ENCODE measurements at regions not wholly inside any gene's neighbourhood (a gene's known extent, or its start where the extent isn't known, plus 50 kb on each side); places are given as distances from the start of the nearest gene placed in this dataset.

DNA sequence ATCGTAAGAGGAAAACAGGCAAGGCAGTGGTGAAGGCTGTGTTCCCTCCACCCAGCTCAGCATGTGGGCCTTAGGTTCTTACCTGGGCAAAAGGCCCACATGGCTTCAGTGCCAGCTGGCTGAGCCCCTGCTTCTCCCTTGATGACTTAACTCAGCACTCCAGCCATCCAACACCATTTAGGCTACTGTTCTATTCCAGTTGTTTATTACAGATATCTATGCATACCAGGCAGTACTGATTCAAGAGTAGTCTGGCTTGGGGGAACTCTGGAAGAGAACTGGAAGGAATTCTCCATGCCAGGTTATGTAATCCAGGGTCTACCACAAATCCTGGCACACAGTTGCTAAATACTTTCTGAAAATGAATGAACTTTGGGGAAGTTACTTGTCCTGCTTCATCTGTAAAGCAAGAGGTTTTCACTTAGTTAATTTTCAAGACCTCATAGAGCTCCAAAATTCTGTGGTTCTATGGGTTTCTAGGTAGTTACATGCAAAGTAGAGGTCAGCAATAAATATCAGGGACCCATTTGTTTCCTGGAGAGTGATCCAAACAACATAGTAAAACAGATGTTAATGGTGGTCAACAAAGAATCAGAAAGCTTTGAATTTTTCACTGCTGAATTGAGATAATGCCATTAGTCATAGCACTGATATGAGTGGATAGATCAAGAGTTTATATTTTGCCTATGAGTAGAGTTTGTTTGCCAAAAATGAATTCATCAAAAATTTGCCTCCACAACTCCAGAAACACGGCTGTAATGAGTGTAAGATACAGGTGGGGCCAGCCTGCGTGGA is 88.2 kb upstream of the OSMR start:
- DNase-seq (ENCODE audit: extremely low spot score) = no peak
- ChIA-PET POLR2A (no interaction called here), CTCF (interaction anchor here (2.4 kb wide), 1 partner anchor 10 kb away, joined by 5 read pairs; no protein-coding TSS in a partner anchor)
- TF ChIP-seq, protein P1, sequence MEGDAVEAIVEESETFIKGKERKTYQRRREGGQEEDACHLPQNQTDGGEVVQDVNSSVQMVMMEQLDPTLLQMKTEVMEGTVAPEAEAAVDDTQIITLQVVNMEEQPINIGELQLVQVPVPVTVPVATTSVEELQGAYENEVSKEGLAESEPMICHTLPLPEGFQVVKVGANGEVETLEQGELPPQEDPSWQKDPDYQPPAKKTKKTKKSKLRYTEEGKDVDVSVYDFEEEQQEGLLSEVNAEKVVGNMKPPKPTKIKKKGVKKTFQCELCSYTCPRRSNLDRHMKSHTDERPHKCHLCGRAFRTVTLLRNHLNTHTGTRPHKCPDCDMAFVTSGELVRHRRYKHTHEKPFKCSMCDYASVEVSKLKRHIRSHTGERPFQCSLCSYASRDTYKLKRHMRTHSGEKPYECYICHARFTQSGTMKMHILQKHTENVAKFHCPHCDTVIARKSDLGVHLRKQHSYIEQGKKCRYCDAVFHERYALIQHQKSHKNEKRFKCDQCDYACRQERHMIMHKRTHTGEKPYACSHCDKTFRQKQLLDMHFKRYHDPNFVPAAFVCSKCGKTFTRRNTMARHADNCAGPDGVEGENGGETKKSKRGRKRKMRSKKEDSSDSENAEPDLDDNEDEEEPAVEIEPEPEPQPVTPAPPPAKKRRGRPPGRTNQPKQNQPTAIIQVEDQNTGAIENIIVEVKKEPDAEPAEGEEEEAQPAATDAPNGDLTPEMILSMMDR (IDR thresholded peaks at IDR 0.05; ENCODE audit: control extremely low read depth, extremely low read depth, low read depth, missing control alignments) = no peak

DNA sequence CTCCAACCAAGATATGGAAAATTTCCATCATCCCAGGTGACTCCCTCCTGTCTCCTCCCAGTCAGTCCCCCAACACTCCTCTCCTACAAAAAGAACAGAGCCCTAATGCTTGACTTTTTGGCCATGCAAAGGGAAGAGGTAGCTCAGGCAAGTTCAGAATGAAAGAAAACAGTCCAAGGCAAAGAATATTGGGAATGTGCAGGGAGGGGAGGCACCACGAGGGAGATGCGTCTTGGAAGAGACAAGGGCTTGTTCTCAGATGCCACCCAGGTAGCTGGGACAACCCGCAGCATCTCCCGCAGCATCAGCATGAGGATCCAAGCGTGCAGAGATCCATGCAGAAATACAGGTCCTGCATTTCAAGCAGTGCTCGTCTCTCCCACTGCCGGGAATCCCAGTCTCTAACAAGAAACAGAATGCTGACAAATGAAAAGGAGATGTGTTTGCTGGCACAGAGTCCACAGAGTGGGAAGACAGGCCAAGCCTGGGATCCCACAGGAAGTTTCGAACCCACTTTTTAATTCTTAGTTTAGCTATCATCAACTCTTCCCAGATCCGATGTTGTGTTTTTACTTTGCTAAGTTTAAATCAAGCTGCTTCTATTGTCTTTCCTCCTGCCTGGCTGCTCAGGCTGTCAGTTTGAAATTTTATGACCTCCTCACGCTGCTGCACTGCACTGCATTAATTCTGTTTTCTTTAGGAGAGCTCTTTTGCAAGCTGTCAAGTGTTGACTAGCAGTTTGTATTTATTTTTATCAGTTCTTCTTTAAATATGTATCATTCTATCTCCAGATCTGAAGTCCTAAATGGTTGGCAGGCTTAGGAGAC is 86.8 kb upstream of the OSMR start:
- DNase-seq (ENCODE audit: extremely low spot score) = no peak
- ChIA-PET CTCF (interaction anchor here (2.4 kb wide), 1 partner anchor 12 kb away, joined by 5 read pairs; no protein-coding TSS in a partner anchor), POLR2A (no interaction called here)
- TF ChIP-seq, protein P1 (IDR thresholded peaks at IDR 0.05; ENCODE audit: control extremely low read depth, extremely low read depth, low read depth, missing control alignments) = no peak

DNA sequence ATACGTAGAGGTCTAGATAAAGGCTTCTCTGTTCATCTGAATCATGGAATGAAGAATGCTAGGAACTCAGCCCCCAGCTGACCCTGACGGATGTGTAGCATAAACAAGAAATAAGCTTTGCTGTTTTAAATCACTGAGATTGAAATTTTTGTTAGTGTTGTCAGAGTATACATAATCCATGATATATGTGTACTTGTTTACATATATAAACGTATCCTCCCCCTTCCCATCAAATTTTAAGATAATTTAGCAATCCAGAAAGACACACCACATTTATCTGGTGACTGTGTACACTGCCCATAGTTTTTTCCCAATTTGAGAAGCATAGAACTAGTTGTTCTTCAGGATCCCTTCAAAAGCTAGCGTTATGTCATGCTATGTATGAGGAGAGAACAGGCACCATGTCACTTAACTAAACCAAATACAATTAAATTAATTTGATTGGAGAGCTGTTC is 80.8 kb upstream of the OSMR start:
- DNase-seq (ENCODE audit: extremely low spot score) = no peak
- CTCF ChIA-PET = no interaction called here
- POLR2A ChIA-PET = no interaction called here

DNA sequence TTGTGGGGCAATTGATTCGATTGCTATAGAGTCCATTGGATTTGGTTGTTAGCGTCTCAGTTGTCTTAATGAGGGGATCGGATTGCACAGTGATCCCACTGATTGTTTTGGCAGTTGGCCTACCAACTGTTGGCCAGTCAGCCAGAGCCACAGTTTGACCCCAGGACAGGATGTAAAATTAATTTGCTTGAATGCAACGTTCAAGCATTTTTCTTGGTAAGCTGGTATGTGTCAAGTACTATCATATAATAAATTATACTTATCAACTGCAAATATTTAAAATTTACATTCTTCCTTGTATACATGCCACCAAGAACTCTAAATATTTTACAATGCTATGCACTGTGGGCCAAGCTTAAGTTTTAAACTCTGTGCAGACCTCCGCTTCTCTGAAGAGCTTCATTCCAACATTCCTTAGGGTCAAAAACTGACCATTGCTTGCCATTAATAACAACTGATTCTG is 80.4 kb upstream of the OSMR start:
- POLR2A ChIA-PET = no interaction called here

More for the DNA sequence above, 80.8 kb upstream of the OSMR start:
- TF ChIP-seq, protein P1 (IDR thresholded peaks at IDR 0.05; ENCODE audit: control extremely low read depth, extremely low read depth, low read depth, missing control alignments) = no peak

DNA sequence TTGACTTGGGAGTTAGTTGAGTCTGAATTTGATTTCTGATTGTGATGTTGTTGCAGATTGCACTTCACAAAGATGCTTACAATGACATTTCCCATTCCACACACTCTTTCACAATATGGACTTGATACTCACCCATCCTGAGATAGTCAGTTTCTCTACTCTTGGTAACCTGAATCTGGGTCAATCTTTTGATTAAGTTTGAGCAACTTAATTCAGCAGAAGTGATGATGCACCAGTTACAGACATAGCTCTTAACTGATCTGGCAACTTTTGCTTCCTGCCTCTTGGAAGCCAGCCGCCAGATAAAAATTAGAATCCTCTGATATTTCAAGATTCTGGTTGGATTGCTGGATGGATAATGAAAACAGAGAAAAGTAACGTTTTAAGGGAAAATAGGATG is 79.7 kb upstream of the OSMR start:
- POLR2A ChIA-PET = no interaction called here

More for the DNA sequence above, 80.4 kb upstream of the OSMR start:
- DNase-seq (ENCODE audit: extremely low spot score) = no peak
- CTCF ChIA-PET = interaction anchor here (1.3 kb wide), 1 partner anchor 324 kb away, joined by 3 read pairs; no protein-coding TSS in a partner anchor
- TF ChIP-seq, protein P1 (IDR thresholded peaks at IDR 0.05; ENCODE audit: control extremely low read depth, extremely low read depth, low read depth, missing control alignments) = no peak

More for the DNA sequence above, 79.7 kb upstream of the OSMR start:
- CTCF ChIA-PET = interaction anchor here (1.3 kb wide), 1 partner anchor 324 kb away, joined by 3 read pairs; no protein-coding TSS in a partner anchor
- TF ChIP-seq, protein P1 (IDR thresholded peaks at IDR 0.05; ENCODE audit: control extremely low read depth, extremely low read depth, low read depth, missing control alignments) = no peak
- no peak for DNase-seq (ENCODE audit: extremely low spot score)

Measured in GM10248 (cell line).